SK-N-MC (cell line): ENCODE measurements at regions not wholly inside any gene's neighbourhood (a gene's known extent, or its start where the extent isn't known, plus 50 kb on each side); places are given as distances from the start of the nearest gene placed in this dataset.

Experiments
- DNase-seq: peaks from one replicate; pipeline ENCODE4 v3.0.0-alpha.2; 2011; ENCODE audit warnings: low read depth, low spot score
- H3K27ac ChIP-seq: fragments of 200-600 bp; sonication (generic); 2 replicates; pipeline ENCODE4 v1.5.1; 2016; ENCODE audit warnings: mixed run types
- H3K36me3 ChIP-seq: fragments of 200-600 bp; sonication (generic); 2 replicates; pipeline ENCODE4 v1.6.1; 2017; ENCODE audit warnings: antibody characterized with exemption, low read length, mixed read lengths; ENCODE audit not compliant: insufficient read depth
- H3K4me3 ChIP-seq: fragments of 200-600 bp; sonication (generic); 2 replicates; pipeline ENCODE4 v1.5.1; 2016
- H3K9ac ChIP-seq: fragments of 200-600 bp; sonication (generic); 2 replicates; pipeline ENCODE4 v1.8.0; 2017; ENCODE audit warnings: mixed run types, mixed read lengths; ENCODE audit not compliant: insufficient read length
- H3K9me3 ChIP-seq: fragments of 200-600 bp; sonication (generic); 2 replicates; pipeline ENCODE4 v1.6.1; 2017; ENCODE audit warnings: low read depth, mild to moderate bottlenecking, antibody characterized with exemption, low read length, moderate library complexity, mixed read lengths
- EZH2 ChIP-seq: fragments of 200-600 bp; sonication (generic); IDR thresholded peaks from one replicate; pipeline ENCODE4 v1.6.1; 2017; ENCODE audit warnings: antibody characterized with exemption
- FOXP2 ChIP-seq: optimal IDR thresholded peaks from 2 replicates; pipeline ENCODE3; 2011; ENCODE audit warnings: mild to moderate bottlenecking, moderate library complexity; ENCODE audit not compliant: insufficient read depth; ENCODE audit errors: extremely low read length, control extremely low read depth
- POLR2AphosphoS5 ChIP-seq: IDR thresholded peaks from 2 replicates; pipeline ENCODE4 v1.6.1; 2012; ENCODE audit warnings: mild to moderate bottlenecking, low read depth, low read length, borderline replicate concordance

DNA sequence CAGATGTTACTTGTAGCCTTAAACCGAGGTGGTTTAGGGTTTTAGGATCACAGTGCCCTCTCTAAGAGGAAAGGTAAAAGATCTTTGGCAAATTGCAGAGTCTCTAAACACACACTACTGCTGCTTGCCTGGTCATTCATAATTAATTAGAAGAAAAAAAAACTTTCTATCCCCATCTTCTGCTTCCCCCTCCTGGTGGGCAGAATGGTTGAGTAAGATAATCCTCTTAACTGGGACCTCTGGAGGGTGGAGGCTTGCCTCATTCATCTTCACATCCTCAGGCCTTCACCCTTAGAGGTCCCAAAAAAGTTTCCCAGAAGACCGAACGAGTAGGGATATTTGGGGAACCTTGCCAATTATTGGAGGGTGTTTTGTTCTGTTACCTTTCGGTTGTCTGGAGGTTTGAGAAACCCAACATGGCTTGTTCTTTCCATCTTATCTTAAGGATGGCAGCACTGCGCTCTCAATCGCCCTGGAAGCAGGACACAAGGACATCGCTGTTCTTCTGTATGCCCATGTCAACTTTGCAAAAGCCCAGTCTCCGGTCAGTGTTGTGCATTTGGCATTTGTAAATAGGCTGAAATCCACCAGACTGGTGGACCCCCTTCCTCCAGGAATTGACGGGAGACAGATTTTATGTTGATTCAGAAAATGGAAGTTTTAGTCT, 97.3 kb upstream of the DMRT1 start:
- peaks cover 60% of the 10 kb centered on the region for H3K36me3 ChIP-seq
- H3K9me3 ChIP-seq = no peaks in the 10 kb centered on the region
- no peak overlapping the region for H3K9ac ChIP-seq
- TF ChIP-seq POLR2AphosphoS5 (no peak), FOXP2 (no peak), EZH2 (no peak)
- no peak for DNase-seq
- H3K27ac ChIP-seq = no peak overlapping the region
- H3K4me3 ChIP-seq = no peak overlapping the region

DNA sequence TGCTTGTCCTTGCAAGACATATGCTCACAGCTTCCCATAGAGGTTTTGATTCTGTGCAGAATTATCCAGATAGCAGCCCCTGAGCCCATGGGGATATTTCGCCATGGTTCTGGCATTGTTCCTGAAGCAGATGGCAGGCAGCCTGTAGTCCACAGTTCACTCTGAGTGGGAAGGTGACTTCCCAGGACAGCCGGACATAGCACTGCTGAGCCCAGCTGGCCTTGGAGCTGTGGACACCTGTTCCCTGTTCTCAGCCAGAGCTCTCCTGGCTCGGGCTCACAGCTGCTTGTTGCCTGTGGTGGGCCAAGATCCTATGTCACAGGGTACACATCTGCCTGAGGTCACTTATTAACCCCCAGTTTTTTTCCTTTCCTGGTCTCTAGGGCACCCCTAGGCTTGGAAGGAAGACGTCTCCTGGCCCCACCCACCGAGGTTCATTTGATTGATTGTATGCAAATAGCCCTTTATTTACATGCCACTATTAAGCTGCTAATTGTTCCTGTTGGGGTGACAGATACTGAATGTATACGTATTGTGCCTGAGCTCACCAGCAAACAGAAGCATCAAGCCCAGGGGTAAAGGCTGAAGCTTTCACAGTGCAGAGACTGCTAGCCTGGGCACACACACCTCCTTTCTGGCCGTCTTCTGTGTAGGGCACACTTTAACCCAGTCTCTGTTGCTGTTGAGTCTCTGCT, 96.6 kb upstream of the DMRT1 start:
- no peak for DNase-seq
- no peak overlapping the region for H3K4me3 ChIP-seq
- H3K36me3 ChIP-seq = peaks cover 52% of the 10 kb centered on the region
- H3K9ac ChIP-seq = no peak overlapping the region
- no peaks in the 10 kb centered on the region for H3K9me3 ChIP-seq
- TF ChIP-seq FOXP2 (no peak), EZH2 (no peak), POLR2AphosphoS5 (no peak)
- H3K27ac ChIP-seq = no peak overlapping the region

- H3K9me3 ChIP-seq = no peaks in the 10 kb centered on the region
- H3K4me3 ChIP-seq = no peak overlapping the region
- H3K36me3 ChIP-seq = peaks cover 43% of the 10 kb centered on the region
- TF ChIP-seq POLR2AphosphoS5 = no peak
- no peak for TF ChIP-seq EZH2
- TF ChIP-seq FOXP2 = no peak
- DNase-seq = no peak
- H3K9ac ChIP-seq = no peak overlapping the region
- H3K27ac ChIP-seq = no peak overlapping the region
Observed at GRCh38 chr9:745761-746380, 95.6 kb upstream of the DMRT1 start.

GRCh38 chr9:746661-747434, 94.6 kb upstream of the DMRT1 start:
- Histone ChIP-seq H3K4me3 (no peak overlapping the region), H3K9me3 (no peaks in the 10 kb centered on the region), H3K27ac (no peak overlapping the region), H3K36me3 (peaks cover 37% of the 10 kb centered on the region), H3K9ac (no peak overlapping the region)
- no peak for TF ChIP-seq EZH2
- no peak for TF ChIP-seq FOXP2
- no peak for DNase-seq

- no peak overlapping the region for H3K27ac ChIP-seq
Observed at GRCh38 chr9:747567-747966, 93.9 kb upstream of the DMRT1 start.

DNA sequence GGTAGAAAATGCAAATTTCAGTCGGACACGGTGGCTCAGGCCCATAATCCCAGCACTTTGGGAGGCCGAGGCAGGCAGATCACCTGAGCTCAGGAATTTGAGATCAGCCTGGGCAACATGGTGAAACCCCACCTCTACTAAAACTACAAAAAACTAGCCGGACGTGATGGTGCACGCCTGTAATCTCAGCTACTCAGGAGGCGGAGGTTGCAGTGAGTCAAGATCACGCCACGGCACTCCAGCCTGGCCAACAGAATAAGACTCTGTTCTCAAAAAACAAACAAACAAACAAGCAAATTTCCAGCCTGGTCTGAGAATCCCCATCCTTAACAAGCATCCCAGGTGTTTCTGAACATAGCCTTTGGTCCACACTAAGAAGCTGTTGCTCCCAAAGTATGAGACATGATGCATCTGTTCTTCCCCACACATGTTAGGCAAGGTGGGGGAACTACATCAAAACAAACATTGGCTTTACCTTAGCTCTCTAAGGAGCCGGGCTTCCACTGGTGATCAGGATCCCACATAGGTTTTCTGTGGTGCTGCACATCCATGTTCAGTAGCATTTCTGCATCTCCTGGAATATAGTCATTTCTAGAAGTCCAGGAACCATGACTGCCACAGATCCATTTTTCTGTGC, 92.5 kb upstream of the DMRT1 start:
- no peak overlapping the region for H3K27ac ChIP-seq
- H3K9ac ChIP-seq = no peak overlapping the region
- no peak for TF ChIP-seq FOXP2
- no peak for TF ChIP-seq POLR2AphosphoS5
- TF ChIP-seq EZH2 = no peak
- peaks cover 19% of the 10 kb centered on the region; the same call in 1 of the 2 replicates for H3K36me3 ChIP-seq
- no peak for DNase-seq
- H3K9me3 ChIP-seq = no peaks in the 10 kb centered on the region
- H3K4me3 ChIP-seq = no peak overlapping the region

More at GRCh38 chr9:747567-747966, 93.9 kb upstream of the DMRT1 start:
- TF ChIP-seq FOXP2 (no peak), POLR2AphosphoS5 (no peak), EZH2 (no peak)
- H3K9me3 ChIP-seq = no peaks in the 10 kb centered on the region
- H3K4me3 ChIP-seq = no peak overlapping the region
- DNase-seq = no peak
- H3K9ac ChIP-seq = no peak overlapping the region
- H3K36me3 ChIP-seq = peaks cover 30% of the 10 kb centered on the region

DNA sequence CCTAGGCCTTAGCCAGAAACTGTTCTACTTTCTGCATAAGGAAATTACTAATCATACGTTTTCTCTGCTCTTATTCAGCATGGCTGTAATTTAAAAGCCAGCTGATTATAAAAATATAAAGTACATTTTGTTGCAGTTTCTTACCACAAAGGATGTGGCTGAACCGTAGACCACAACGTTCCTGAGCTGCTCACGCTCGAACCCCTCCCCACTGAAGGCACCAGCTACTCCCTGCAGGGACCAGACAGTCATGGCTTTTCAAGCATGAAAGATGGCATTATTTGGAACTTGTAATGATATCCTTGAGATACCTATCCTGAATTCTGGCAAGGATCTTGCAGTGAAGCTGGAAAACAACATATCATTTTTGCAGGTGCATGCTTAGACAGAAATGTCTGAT, 91.8 kb upstream of the DMRT1 start:
- H3K36me3 ChIP-seq = peaks cover 12% of the 10 kb centered on the region; the same call in 1 of the 2 replicates
- TF ChIP-seq FOXP2 = no peak
- TF ChIP-seq POLR2AphosphoS5 = no peak
- TF ChIP-seq EZH2 = no peak
- no peak for DNase-seq
- H3K27ac ChIP-seq = no peak overlapping the region
- H3K4me3 ChIP-seq = no peak overlapping the region
- no peaks in the 10 kb centered on the region for H3K9me3 ChIP-seq
- H3K9ac ChIP-seq = no peak overlapping the region
